RWPE1 (cell line): ENCODE measurements at regions not wholly inside any gene's neighbourhood (a gene's known extent, or its start where the extent isn't known, plus 50 kb on each side); places are given as distances from the start of the nearest gene placed in this dataset.

Source experiments
- CTCF ChIA-PET: fragments of 350-600 bp; sonication (Branson Sonifier 250); formaldehyde crosslinking; extraction: SDS; loops from one replicate; lab custom pipeline; 2021; lab: Yijun Ruan, JAX
- POLR2A ChIA-PET: fragments of 400-600 bp; formaldehyde crosslinking; extraction: SDS; loops from one replicate; lab custom pipeline; 2020; ENCODE audit warnings: antibody characterized with exemption; ENCODE audit not compliant: low non-redundant PET; lab: Yijun Ruan, JAX
- DNase-seq: peaks from one replicate; pipeline ENCODE4 v3.0.0; 2012; ENCODE audit warnings: low spot score
- H3K27ac ChIP-seq: fragments of 450-650 bp; 2 replicates; pipeline ENCODE4 v1.5.1; 2017
- CTCF ChIP-seq: fragments of 450-650 bp; conservative IDR thresholded peaks from 2 replicates; pipeline ENCODE4 v1.5.1; 2017; ENCODE audit warnings: low read depth, mild to moderate bottlenecking

DNA sequence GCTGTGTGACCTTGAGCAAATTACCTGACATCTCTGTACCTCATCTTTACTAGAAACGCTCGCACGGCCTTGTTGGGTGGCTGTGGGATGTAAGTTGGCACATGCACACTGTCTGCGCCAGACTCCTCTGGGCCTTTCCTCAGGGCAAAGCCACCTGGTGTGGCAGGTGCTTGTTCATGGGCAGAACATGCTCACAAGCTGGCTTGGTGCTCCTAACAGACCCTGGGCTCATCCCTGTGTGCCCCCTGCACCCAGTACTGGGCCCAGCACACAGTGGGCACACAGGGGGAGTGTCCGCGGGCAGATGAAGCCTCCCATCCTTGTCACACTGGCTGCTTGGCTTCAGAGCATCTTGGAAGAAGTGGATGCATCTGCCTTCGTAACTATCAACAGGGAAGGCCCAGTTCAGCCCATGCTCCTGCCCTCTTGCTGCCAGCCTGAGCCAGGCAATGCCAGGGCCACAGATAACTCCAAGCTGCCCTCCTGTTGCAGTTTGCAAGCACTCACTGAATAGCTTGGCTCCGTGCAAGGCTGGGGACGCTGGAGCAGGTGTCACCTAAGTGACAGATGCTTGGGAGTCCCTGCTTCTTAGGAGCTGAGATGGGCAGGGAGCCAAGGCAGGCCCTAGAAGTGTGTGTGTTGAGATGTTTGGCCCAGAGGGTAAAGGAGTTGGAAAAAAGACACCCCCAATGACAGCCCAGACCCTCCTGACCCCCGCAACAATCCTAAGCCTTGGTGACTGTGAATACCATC is 123.9 kb downstream of the TUBA3C start:
- no peak overlapping the region for H3K27ac ChIP-seq
- TF ChIP-seq CTCF = no peak
- DNase-seq = no peak
- CTCF ChIA-PET = no interaction called here
- POLR2A ChIA-PET = no interaction called here

- no peak for DNase-seq
- ChIA-PET CTCF (no interaction called here), POLR2A (no interaction called here)
- no peak overlapping the region for H3K27ac ChIP-seq
- TF ChIP-seq CTCF = no peak
Measured at GRCh38 chr13:19056984-19057490, 124.6 kb downstream of the TUBA3C start.

DNA sequence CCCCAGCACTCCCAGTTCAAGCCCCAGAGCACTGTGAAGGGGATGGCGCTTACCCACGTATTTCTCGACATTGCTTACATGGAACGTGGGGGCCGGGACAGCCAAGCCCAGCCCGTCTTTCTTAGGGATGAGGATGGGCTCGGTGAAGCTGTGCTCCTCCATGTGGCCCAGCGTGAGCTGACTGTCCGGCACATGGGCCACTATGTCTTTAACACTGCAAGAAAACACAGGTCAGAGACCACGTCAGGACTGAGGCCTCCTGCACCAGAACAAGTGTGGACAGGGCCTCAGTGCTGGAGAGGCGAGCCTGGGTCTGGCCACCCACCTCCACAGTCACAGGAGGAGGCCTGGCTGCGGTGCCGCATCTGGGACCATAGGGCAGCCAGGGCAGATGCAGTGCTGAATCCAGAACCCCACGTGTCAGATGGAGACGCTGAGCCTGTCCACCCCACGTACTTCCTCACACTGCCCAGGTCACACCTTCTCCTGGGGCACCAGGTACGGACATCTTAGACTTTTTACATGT is 125.2 kb downstream of the TUBA3C start:
- no peak for TF ChIP-seq CTCF
- ChIA-PET POLR2A (no interaction called here), CTCF (no interaction called here)
- no peak for DNase-seq
- no peak overlapping the region for H3K27ac ChIP-seq

DNA sequence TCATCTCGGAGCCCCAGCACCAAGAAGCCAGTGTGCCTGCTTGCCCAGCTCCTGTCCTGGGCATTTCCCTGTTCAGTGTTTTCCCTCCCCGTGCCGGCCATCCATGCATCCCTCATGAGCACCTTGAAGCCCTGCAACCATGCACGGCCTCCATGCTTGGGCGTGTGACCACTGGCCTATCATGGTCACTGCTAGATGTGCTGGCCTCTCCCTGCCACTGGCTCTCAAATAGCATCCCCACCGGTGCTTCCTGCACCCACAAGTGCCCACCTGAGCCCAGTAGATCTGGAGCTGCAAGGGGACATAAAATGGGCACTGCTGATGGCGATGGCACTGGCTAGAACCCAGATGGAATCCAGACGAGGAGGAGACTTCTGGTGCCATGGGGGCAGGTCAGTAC is 126.0 kb downstream of the TUBA3C start:
- CTCF ChIA-PET = interaction anchor here (0.5 kb wide), 1 partner anchor 20 kb away, joined by 3 read pairs; no protein-coding TSS in a partner anchor
- no peak for TF ChIP-seq CTCF
- no peak overlapping the region for H3K27ac ChIP-seq
- POLR2A ChIA-PET = no interaction called here
- DNase-seq = no peak

DNA sequence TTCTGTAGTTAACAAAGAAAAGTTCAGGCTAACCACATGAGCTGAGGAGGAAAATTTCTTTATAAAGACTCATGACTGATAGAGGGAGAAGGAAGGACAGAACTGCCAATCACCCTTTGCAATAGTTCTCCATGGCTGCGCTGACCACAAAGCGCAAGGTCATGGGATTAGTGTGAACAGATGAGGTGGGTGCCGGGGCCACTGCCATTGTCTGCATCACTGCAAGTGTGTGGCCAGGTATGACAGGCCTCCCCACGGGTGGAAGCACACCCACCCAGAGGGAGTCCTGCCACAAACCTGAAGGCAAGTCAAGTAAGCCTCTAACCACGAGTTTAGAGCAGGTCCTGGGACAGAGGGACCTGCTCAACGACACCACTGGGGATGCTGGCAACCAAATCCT is 128.1 kb downstream of the TUBA3C start:
- POLR2A ChIA-PET = no interaction called here
- TF ChIP-seq CTCF = no peak
- DNase-seq = no peak
- CTCF ChIA-PET = no interaction called here
- H3K27ac ChIP-seq = no peak overlapping the region

GRCh38 chr13:19052931-19053330 is 128.7 kb downstream of the TUBA3C start:
- no peak for TF ChIP-seq CTCF
- POLR2A ChIA-PET = no interaction called here
- H3K27ac ChIP-seq = no peak overlapping the region
- CTCF ChIA-PET = no interaction called here
- no peak for DNase-seq
